K562 (cell line): ENCODE measurements at regions not wholly inside any gene's neighbourhood (a gene's known extent, or its start where the extent isn't known, plus 50 kb on each side); places are given as distances from the start of the nearest gene placed in this dataset.

Source experiments
- ATAC-seq: fragments of 200-7000 bp; cut with Tn5 transposase; 3 replicates; pipeline ENCODE4 v1.9.1; 2020; ENCODE audit warnings: moderate library complexity
- BruUV-seq: library from RNA; stranded (reverse); fragments of 400-500 nt; replicated peaks from 2 replicates; lab custom pipeline; 2021; lab: Mats Ljungman, UMichigan
- CTCF ChIA-PET: fragments of 300-600 bp; formaldehyde crosslinking; extraction: SDS; loops from one replicate; lab custom pipeline; 2021; ENCODE audit warnings: low intra/inter-chr PET ratio; lab: Yijun Ruan, JAX
- POLR2A ChIA-PET: fragments of 300-600, 350-650 bp; sonication (Branson Sonifier 250); formaldehyde crosslinking; extraction: SDS; loops from one replicate; lab custom pipeline; 2021; ENCODE audit warnings: antibody characterized with exemption, inconsistent platforms; lab: Yijun Ruan, JAX
- DNase-seq, 4 experiments: peaks; one replicate each; pipeline versions ENCODE4 v3.0.0 to v3.0.0-alpha.2; 2011 to 2018; ENCODE audit warnings: low spot score in 3 of 4, mixed read lengths in 3 of 4; ENCODE audit errors: extremely low read depth in 1 of 4
- FAIRE-seq: peaks from 2 replicates; lab custom pipeline; 2011; peaks lifted over from hg19 to GRCh38; lab: Jason Lieb, UNC
- H2AFZ ChIP-seq: 2 replicates; pipeline ENCODE4 v1.6.0; 2011; ENCODE audit warnings: low read depth, low read length, control low read depth, inconsistent platforms
- H3K27ac ChIP-seq: fragments of 200-600 bp; 3 replicates; pipeline ENCODE4 v1.8.0; 2011; ENCODE audit warnings: low read depth, mild to moderate bottlenecking, control low read depth, inconsistent platforms, low read length, moderate library complexity, mixed read lengths; ENCODE audit errors: extremely low read depth
- H3K27me3 ChIP-seq, 2 experiments: fragments of 300-600 bp in 1 of 2; 2 replicates in 1 of 2; 3 replicates in 1 of 2; pipeline versions ENCODE4 v1.6.0 to v1.8.0; 2011; ENCODE audit warnings: inconsistent platforms in 2 of 2, low read length in 2 of 2, mild to moderate bottlenecking in 1 of 2, mixed read lengths in 1 of 2, moderate library complexity in 1 of 2; ENCODE audit not compliant: control insufficient read depth in 2 of 2, insufficient read depth in 2 of 2
- H3K36me3 ChIP-seq: fragments of 300-600 bp; 3 replicates; pipeline ENCODE4 v1.8.0; 2011; ENCODE audit warnings: mild to moderate bottlenecking, low read length, inconsistent platforms; ENCODE audit not compliant: control insufficient read depth, insufficient read depth
- H3K4me1 ChIP-seq, 2 experiments: fragments of 200-600 bp in 1 of 2; replicated peaks in 1 of 2; 2 replicates in 1 of 2; 3 replicates in 1 of 2; pipeline versions ENCODE4 v1.5.1 to v1.8.0; 2011; ENCODE audit warnings: inconsistent platforms in 2 of 2, low read length in 2 of 2, mild to moderate bottlenecking in 1 of 2, mixed read lengths in 1 of 2, moderate library complexity in 1 of 2; ENCODE audit not compliant: control insufficient read depth in 2 of 2, insufficient read depth in 2 of 2
- H3K4me2 ChIP-seq: 2 replicates; pipeline ENCODE4 v1.6.1; 2011; ENCODE audit warnings: low read length, control low read depth, inconsistent platforms, mixed read lengths; ENCODE audit not compliant: insufficient read depth
- H3K4me3 ChIP-seq: fragments of 200-600 bp; sonication (generic), shearing (Covaris generic); 2 replicates; pipeline ENCODE4 v1.5.1; 2016; ENCODE audit warnings: control low read depth, inconsistent platforms
- H3K79me2 ChIP-seq: fragments of 200-600 bp; 3 replicates; pipeline ENCODE4 v1.8.0; 2011; ENCODE audit warnings: low read length, inconsistent platforms; ENCODE audit not compliant: control insufficient read depth, insufficient read depth
- H3K9ac ChIP-seq, 2 experiments: 2 replicates each; pipeline versions ENCODE4 v1.6.0 to v1.6.1; 2011; ENCODE audit warnings: low read depth in 2 of 2, low read length in 2 of 2, control low read depth in 1 of 2, inconsistent platforms in 1 of 2, mild to moderate bottlenecking in 1 of 2, mixed read lengths in 1 of 2; ENCODE audit not compliant: insufficient read depth in 1 of 2
- H3K9me1 ChIP-seq: one replicate; pipeline ENCODE4 v1.6.0; 2011; ENCODE audit warnings: inconsistent platforms, mild to moderate bottlenecking, low read length, moderate library complexity; ENCODE audit not compliant: control insufficient read depth, insufficient read depth
- H3K9me3 ChIP-seq: replicated peaks from 2 replicates; pipeline ENCODE4 v1.5.1; 2011; ENCODE audit warnings: low read depth, low read length, inconsistent platforms; ENCODE audit not compliant: control insufficient read depth, insufficient read depth
- H4K20me1 ChIP-seq: replicated peaks from 2 replicates; pipeline ENCODE4 v1.6.1; 2011; ENCODE audit warnings: low read length, inconsistent platforms, mixed read lengths; ENCODE audit not compliant: control insufficient read depth, insufficient read depth
- COPS2 ChIP-seq: fragments of 450-650 bp; conservative IDR thresholded peaks from 2 replicates; pipeline ENCODE4 v1.6.1; 2016; ENCODE audit warnings: mild to moderate bottlenecking, moderate library complexity
- CREB1 ChIP-seq, 2 experiments: sonication (generic) in 1 of 2; formaldehyde crosslinking in 1 of 2; IDR thresholded peaks; 2 replicates each; pipeline versions ENCODE4 v1.6.1 to v1.8.0; 2012 to 2022; ENCODE audit warnings: inconsistent platforms in 1 of 2, mild to moderate bottlenecking in 1 of 2, missing genetic modification reagents in 1 of 2, moderate library complexity in 1 of 2
- FOXA1 ChIP-seq: fragments of 450-650 bp; IDR thresholded peaks from 2 replicates; pipeline ENCODE4 v1.6.1; 2016; ENCODE audit warnings: mild to moderate bottlenecking, borderline replicate concordance
- LCOR ChIP-seq: sonication (generic); formaldehyde crosslinking; IDR thresholded peaks from 2 replicates; pipeline ENCODE4 v1.8.0; 2022; ENCODE audit warnings: mild to moderate bottlenecking, missing genetic modification reagents
- ZBTB12 ChIP-seq: fragments of 250-450 bp; sonication (Bioruptor Pico); IDR thresholded peaks from 2 replicates; pipeline ENCODE4 v1.4.0; 2020
- ZBTB34 ChIP-seq: fragments of 250-450 bp; sonication (Bioruptor Pico); IDR thresholded peaks from 2 replicates; pipeline ENCODE4 v1.8.0; 2021; ENCODE audit warnings: mild to moderate bottlenecking, moderate library complexity
- ZFP1 ChIP-seq: fragments of 450-650 bp; formaldehyde crosslinking; IDR thresholded peaks from 2 replicates; pipeline ENCODE4 v1.4.0; 2020; ENCODE audit warnings: mild to moderate bottlenecking, mixed read lengths
- WGBS: fragments of 100-300 bp; shearing (Covaris generic); methylation state at CpG from one replicate; pipeline ENCODE4 v1.1.6; 2016; ENCODE audit warnings: low coverage, mixed read lengths; ENCODE audit not compliant: insufficient coverage; ENCODE audit errors: missing lambda C conversion rate; 5-methylcytosine and 5-hydroxymethylcytosine counted together
- in situ Hi-C: fragments of 300-500 bp; cut with MboI; formaldehyde crosslinking; loops from 4 replicates; pipeline ENCODE4 v1.15.0; 2018; ENCODE audit warnings: inconsistent platforms, mixed read lengths
- intact Hi-C: fragments of 100-400 bp; cut with micrococcal nuclease; formaldehyde crosslinking; loops from 2 replicates; pipeline ENCODE4 v1.14.2; 2022

DNA sequence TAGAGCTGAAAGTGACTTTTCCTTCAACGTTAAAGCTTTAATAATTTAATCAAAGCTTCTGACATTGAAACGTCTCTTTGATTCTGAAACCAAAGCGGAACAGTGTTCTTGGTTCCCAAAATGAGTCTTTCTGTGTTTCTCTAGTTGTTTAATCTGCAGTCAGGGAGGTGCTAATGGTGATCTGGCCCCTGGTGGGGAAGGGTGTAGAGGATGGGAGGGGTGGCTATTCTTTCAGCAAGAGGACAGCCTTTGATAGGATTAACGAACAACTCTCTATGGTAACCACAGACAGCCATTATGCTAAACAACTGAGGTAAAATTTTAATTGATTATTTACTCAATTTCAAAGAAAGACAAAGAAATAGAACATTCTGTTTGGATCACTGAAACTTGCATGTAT is 79.9 kb upstream of the CADPS start:
- DNase-seq = no peak
- Histone ChIP-seq H3K27me3 (no peaks in the 10 kb centered on the region), H3K9me3 (no peaks in the 10 kb centered on the region), H3K9ac (no peak overlapping the region), H4K20me1 (no peaks in the 10 kb centered on the region), H3K9me1 (no peaks in the 10 kb centered on the region), H3K27ac (no peak overlapping the region), H3K4me1 (no peaks in the 10 kb centered on the region), H3K79me2 (no peaks in the 10 kb centered on the region), H3K4me2 (no peak overlapping the region), H2AFZ (no peak overlapping the region), H3K4me3 (no peak overlapping the region), H3K36me3 (no peaks in the 10 kb centered on the region)
- in situ Hi-C loops = no loop called here
- intact Hi-C loops = no loop called here
- FAIRE-seq = no peak
- BruUV-seq = no TSS peak
- POLR2A ChIA-PET = no interaction called here
- CTCF ChIA-PET = no interaction called here
- 0% methylated on average over 4 of the region's 4 CpGs for WGBS
- TF ChIP-seq ZBTB12 (CRISPR knock-in tag) = no peak
- no peak for TF ChIP-seq LCOR (CRISPR knock-in tag)
- TF ChIP-seq CREB1 (IDR thresholded peaks at IDR 0.05) = no peak
- TF ChIP-seq CREB1 (CRISPR knock-in tag; IDR thresholded peaks at IDR 0.05) = no peak
- TF ChIP-seq FOXA1 = no peak
- TF ChIP-seq ZFP1 (CRISPR knock-in tag) = no peak
- no peak for TF ChIP-seq COPS2
- TF ChIP-seq ZBTB34 (CRISPR knock-in tag) = no peak
- no peak for ATAC-seq
